CMK (cell line): ENCODE measurements at regions not wholly inside any gene's neighbourhood (a gene's known extent, or its start where the extent isn't known, plus 50 kb on each side); places are given as distances from the start of the nearest gene placed in this dataset.
A peak's percentile ranks its signal among the peaks of the same experiment; 100 is the strongest.
"Not testable (repeated sequence)": the region's sequence is repeated elsewhere in the genome, so short reads cannot be mapped to it uniquely, and the experiment has no call there.

ENCODE experiments used
- DNase-seq: peaks from one replicate; pipeline ENCODE4 v3.0.0-alpha.2; 2010; ENCODE audit warnings: low read depth

DNA sequence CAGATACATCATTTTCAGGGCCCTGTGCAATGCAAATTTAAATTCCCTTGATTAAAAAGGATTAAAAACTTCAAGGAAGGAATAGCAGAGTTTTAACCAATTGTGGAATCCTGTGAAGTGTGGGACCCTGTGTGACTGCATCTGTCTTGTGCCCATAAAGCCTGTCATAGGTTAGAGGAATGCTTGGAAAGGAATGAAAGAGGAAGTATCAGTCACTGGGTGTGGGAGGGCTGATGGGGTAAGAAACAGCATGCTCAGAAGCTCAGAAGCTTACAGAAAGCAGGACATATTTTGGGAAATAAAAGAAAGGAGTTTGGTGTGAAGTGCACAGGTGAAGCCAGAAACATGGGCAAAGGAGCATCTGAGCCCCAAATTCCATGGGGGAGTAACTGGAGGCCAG, 150.8 kb upstream of the ETV3 start:
- DNase-seq: no peak

DNA sequence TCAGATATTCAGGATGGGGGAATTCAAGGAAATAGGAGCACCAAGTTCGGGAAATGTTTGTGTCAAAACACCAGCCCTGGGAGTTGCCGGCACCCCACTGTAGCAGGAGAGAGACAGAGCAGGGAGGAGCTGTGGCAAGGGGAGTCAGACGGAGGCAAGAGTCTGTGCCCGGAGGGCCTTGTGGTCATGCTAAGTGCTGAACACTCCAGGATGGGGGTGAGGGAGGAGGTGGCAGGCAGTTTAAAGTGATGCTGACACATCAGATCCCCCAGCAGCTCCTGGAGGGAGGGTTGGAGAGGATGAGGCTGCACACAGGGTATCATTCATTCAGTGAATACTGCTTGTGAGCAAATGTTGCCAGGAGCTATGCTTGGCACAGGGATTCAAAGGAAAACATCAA, 150.3 kb upstream of the ETV3 start:
- DNase-seq: no peak

DNA sequence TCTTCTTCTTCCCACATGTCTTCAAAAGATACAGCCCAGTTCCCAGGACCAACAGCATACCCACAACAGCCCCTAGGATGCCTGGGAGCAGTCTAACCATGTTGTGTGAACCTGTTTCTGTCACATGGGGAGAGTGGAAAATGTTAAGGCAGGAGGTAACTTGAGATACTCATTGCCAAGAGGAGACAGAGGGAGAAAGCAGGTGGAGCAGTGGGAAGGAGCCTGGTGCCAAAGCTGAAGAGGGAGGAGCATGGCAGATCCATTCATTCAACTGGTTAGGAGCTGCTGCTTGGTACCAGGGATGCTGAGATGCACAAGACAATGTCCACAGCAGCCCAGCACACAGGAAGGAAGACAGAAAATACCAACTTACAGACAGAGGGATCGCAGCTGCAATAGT, 149.8 kb upstream of the ETV3 start:
- DNase-seq: no peak

DNA sequence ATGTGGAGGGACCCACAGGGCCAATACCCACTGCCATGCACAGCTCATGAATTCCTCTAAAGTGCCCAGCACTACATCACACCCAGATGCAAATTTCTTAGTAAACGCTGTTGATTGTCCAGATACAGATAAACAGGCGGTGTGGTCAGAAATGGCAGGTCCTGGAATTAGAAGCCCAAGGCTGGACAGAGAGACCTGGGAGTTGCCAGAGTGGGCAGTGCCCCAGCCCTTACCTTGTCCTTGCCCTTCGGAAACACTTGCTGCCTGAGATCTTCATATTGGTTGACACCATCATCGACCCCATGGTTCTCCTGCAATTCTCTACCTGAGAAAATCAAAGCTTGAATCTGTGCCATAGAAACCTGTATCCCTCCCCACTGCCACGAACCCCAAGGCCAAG, 149.3 kb upstream of the ETV3 start:
- no peak for DNase-seq

DNA sequence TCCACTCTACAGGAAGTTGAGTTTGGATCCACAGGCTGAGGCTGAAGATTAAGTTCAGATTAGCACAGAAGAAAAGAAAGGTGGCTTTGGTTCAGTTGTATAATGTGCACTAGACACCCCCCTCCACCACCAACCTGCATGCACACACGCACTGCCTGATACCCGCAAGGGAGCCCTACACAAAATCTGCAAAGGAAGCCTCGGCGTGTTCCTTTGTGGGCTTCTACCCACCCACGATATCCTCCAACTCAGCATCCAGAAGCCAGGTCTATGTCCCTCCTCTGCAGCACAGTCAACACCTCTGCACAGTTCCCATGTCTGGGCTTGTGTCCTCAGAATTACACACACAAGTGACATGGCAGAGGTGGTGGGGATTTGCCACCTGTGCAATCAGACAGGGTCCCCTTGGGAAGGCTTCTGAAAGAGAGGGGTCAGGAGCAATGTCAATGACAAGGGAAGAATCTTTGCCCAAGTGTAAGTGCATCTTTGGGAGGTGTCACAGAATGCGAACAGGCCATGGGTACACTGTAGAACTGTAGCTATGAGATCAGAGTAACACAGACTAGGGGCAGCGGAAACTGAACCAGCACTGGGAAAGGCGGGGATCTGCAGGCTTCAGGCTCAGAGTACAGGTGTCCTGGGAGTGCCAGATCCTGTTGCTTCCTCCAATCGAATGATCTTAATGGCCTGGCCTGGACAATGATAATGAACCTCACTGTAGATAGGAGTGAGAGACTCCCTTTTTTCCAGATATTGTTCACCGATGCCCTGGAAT, 148.6 kb upstream of the ETV3 start:
- DNase-seq: no peak

DNA sequence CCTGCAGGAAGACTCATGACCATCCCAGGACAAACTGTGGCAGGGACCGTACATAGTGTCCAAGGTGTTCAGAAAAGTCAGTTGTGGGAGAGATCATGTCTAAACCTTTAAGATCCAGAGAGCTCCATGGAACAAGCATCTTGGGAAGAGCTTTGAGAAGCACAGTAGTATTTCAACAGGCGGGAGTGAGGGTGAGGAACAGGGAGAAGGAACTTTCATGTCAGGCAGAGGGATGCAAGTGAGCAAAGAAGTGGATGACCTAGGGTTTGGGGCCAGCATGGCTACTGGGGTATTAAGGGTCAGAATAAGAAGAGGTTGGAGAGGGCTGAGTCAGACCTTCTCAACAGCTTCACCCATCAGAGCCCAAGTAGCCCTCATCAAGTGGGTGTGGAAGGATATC, 147.9 kb upstream of the ETV3 start:
- no peak for DNase-seq

DNA sequence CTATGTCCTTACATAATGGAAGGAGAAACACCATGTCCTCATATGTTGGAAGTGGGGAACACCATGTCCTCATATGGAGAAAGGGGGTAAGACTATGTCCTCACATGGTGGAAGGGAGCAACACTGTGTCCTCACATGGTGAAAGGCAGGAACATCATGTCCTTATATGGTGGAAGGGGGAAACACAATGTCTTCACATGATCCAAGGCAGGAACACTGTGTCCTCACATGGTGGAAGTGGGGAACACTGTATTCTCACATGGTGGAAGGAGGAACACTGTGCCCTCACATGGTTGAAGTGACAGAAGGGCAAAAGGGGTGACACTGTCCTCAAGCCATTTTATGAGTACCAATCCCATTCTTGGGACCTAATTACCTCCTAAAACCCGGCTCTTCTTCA, 146.3 kb upstream of the ETV3 start:
- no peak for DNase-seq

DNA sequence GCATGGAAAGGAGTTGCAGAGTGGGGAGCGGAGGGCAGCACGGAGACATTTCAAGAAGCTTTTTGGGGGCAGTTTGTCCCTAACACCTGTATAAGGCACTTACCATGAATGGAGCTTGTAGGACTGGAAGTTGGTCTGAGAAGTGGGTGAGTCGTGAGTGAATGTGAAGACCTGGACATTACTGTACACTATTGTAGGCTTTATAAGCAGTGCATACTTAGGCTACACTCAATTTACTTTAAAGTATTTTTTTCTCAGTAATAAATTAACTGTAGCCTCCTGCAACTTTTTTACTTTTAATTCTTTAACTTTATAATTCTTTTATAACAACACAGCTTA, 141.6 kb upstream of the ETV3 start:
- DNase-seq: no peak

DNA sequence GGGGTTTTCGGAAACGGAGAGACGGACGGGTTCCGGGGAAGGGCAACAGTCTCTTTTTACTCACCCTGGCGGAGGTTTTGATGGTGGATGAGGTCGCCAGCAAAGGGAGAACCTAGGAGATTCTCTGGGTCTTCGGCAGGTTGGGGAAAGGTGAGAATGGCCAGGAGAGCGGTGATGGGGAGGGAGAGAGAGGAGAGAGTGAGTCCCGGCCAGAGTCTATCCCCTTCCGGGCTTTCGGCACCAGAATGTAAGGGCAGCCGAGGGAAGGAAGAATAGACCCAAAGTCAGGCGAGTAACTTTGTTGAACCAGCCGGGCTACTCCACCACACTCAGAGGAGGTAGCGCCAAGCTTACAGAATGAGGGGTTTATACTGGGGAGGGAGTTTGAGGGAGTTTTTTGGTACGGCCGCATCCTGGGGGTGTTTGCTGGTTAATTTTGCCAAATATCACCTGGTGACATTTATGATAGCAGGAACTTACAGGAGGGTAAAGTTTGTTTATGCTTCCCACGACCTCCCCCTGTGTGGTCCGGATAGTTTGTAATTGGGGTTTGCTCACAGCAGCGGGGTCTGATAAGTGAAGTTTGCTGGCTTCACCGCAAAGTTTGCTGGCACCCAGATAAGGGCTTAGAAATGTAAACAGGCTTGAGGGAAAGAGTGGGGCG, 141.1 kb upstream of the ETV3 start:
- DNase-seq: peak; percentile 70

DNA sequence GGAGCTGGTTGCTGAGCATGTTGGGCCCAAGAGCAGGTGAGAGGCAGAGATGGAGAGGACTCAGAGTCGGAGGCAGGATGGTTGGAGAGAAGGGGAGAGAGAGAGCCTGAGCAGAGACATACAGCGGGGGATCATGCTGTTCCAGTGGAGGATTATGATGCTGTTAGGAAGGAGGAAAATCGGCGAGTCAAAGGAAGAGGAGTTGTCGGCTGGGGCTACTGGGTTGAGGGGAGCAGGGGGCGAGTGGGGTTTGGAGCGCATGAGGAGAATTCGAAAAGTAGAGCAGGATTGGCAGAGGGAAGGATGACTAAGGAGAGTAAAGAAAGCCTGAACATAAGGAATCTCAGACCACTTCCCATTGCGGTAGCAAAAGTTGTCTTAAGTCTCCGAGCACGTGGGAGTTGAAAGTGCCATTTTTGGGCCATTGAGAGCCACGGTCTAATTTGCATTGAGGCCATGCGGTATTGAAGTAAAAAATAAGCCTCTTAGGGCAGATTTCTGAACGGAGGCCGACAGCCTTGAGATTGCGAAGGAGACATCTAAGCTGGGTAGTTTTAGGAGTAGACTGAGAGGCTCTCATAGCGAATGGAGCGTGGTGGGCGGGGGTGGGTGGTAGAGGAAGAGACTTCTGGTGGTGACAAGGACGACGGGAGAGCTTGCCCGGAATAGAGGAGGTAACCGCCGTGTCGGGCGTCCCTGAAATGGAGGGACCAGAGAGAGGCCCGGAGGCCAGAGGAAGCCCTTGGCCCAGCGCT, 140.4 kb upstream of the ETV3 start:
- peak; percentile 57 for DNase-seq

DNA sequence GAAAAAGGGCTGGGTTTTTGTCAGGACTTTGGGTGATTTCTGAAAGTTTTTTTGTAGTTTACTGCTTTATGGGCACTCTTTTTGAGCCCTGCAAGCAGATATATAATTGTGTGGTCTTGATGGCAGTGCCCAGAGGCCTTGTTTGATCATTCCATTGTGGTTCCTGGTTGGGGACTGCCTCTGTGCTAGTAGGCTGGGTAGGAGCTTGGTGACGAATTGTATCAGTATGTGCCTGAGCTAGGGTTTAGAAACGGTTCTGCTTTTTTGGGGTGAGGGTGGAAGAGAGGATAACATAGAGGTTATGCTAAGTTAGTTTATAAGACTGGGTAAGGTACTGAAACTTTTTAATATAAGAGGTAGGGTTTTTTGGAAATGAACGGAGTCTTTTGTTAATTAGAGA, 139.7 kb upstream of the ETV3 start:
- DNase-seq: no peak

DNA sequence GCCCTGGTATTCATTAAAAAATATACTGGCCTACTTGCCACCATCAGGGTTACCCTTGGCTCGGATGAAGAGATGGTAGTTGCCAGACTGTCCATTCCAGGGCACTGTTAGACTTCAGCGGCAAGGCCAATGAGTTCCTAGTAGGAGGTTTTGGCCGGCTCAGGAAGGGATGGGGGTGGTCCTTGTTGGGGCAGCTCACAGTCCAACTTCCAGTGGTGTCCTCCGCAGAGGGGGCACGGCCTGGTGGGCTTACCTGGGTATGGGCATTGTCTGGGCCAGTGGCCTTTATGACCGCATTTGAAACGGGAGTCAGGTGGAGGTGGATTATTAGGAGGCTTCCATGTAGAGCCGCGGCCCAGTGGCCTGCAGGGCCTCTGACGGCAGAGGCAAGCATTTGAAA, 139.1 kb upstream of the ETV3 start:
- DNase-seq: no peak

DNA sequence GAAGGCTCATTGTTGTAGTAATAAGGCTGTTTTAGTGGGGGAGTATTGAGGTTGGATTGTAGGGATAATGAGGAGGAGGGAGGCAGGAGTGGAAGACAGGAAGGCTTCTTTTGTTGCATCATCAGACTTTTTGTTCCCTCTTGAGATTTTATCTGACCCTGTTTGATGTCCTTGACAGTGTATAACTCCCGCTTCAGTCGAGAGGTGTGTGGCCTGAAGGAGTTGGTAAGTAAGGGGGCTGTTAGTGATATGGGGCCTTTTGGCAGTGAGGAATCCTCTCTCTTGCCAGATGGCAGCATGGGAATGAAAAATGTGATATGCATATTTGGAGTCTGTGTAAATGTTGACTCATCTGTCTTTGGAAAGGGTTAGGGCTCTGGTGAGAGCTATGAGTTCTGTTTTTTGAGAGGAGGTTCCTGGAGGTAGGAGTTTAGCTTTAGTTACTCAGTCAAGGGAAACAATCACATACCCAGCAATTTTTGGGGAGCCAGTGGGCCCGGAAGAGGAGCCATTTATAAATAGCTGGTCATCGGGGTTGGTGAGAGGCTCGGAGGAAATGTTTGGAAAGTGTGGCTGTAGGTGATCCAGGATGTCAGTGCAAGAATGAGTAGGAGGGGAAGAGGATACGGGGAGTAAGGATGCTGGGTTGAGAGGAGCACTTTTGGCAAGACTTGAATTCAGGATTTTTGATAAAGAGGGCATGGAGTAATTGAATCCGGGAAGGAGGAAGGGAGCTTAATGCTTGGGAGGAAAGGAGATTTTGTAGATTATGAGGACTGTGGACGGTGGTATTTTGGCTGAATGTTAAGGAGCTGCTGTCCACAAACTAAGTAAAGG, 136.7 kb upstream of the ETV3 start:
- no peak for DNase-seq

DNA sequence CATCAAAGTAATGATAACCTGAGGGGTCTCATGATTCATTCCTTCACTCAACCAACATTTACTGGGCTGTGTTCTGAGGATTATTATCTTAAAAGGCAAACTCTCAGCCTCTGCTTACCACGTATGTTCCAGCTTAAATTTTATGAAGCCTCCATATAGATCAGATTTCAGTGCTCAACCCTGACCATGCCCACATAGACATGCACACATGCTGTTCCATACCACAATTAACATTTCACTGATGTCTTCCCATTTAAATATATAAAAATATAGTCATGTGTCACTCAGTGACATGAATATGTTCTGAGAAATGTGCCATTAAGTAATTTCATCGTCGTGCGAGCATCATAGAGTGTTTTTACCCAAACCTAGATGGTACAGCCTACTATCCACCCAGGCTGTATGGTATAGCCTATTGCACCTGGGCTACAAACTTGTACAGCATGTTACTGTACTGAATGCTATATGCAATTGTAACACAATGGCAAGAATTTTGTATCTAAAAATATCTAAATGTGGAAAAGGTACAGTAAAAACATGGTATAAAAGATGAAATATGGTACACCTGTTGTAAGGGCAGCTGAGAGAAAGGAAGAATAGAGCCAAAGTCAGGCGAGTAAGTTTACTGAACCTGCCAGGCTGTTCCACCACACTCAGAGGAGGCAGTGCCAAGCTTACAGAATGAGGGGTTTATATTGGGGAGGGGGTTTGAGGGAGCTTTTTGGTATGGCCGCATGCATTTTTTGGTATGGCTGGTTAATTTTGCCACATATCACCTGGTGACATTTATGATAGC, 134.7 kb upstream of the ETV3 start:
- no peak for DNase-seq

DNA sequence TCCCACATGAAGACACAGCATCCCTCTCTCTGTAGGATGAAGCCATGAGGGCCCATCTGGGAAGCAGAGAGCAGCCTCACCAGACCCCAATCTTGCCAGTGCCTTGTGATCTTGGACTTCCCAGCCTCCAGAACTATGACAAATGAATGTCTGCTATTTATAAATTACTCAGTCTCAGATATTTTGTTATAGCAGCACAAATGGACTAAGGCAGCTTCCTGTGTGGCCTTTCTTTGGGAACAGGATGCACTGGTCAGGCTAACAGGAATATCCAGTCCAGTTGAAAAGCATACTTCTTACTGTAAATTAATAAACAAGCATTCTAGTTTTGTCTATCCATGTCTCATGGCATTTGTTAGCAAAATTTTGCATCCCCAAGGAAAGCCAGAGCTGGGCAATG, 134.1 kb upstream of the ETV3 start:
- DNase-seq: no peak

DNA sequence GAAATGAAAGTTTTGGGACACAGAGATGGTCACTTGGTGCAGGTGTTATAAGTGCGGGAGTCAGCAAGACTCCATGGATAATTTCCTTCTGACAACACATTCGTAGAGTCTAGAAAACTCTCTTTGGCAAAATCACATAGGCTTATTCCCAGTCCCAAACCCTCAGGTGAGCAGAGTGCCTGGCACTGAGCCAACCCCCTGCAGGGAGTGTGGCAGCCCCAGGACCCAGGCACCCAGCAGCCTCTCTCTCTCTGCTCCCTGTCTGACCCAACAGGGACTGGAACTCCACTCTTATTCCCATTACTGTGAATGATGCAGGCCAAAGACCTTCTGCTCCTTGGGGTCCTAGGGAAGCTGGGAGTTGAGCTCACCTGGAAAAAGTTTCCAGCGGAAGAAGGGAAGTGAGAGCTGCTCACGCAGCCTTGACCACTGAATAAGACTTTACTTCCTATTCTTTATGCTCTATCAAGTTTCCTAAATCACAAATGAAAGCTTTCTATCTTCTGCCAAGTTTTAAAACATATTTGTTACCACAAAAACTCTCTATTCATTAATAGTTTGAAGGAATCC, 132.6 kb upstream of the ETV3 start:
- no peak for DNase-seq

DNA sequence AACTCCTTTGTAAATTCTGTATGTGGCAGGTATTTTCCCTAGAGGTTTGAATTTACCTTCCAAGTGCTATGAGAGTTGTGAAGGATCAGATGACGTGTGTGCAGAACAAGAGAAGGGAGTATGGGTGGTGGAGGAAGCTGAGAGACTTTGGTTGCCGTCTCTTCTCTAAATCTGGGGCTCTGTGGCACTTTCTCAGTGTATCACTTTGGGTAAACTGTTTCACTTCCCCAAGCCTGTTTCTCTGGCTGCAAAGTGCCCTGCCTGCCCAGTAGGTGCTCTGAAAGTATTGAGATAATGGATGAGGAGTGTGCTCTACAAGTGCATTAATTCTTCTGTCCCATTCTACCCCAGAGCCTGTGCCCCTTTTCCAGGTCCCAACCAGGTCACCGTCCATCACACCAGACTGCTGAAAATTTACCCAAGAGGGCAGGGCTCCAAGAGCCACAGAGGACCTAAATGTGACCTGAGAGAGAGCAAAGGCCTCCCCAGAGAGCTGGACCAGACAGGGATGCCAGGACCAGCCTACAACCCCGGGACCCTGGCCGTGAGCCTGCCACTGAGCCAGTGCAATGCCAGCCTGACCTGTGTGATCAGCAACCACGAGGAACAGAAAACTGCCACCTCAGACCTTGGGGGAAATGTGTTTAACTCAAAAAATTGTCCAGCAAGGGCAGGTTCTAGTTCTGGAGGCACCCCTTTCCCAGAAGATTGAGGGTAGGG, 131.6 kb upstream of the ETV3 start:
- DNase-seq: no peak

DNA sequence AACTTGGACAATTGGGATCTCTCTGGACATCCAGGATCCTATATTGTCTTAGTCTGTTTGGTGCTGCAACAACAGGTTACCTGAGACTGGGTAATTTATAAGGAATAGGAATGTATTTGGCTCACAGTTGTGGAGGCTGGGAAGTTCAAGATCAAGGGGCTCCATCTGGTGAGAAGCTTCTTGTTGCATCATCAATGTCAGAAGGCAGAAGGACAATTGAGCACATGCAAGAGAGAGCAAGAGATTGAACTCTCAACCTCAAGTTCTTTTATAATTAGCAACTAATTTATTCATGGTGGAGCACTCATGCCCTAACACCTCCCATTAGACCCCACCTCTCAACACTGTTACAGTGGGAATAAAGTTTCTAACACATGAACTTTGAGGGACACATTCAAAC, 124.7 kb upstream of the ETV3 start:
- no peak for DNase-seq

DNA sequence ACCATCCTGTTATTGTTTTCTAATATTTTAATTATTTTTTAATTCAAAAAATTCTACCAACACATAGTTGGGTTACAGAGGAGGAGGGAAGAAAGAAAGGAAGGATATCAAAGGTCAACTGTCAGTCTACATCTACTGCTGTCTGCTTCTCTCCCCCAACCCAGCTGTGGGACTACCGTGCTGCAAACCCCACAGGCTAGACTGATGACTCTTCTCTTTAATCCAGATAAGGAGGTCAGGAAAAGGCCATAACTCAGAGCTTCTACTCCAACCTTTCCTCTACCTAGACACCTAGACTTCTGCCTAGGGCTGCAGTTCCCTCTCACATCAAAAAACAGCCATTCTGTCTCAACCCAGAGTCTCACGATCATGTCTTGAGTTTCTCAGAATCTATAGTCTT, 124.2 kb upstream of the ETV3 start:
- DNase-seq: no peak

DNA sequence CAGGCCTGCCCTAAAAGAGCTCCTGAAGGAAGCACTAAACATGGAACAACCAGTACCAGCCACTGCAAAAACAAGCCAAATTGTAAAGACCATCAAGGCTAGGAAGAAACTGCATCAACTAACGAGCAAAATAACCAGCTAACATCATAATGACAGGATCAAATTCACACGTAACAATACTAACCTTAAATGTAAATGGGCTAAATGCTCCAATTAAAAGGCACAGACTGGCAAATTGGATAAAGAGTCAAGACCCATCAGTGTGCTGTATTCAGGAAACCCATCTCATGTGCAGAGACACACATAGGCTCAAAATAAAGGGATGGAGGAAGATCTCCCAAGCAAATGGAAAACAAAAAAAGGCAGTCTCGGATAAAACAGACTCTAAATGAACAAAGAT, 117.7 kb upstream of the ETV3 start:
- DNase-seq: not testable (repeated sequence)

DNA sequence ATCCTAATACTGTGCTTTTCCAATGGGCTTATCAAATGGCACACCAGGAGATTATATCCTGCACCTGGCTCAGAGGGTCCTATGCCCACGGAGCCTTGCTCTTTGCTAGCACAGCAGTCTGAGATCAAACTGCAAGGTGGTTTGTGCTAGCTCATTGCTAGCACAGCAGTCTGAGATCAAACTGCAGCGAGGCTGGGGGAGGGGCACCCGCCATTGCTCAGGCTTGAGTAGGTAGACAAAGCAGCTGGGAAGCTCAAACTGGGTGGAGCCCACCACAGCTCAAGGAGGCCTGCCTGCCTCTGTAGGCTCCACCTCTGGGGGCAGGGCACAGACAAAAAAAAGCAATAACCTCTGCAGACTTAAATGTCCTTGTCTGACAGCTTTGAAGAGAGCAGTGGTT, 116.0 kb upstream of the ETV3 start:
- not testable (repeated sequence) for DNase-seq
